K562 (cell line): ENCODE measurements at regions not wholly inside any gene's neighbourhood (a gene's known extent, or its start where the extent isn't known, plus 50 kb on each side); places are given as distances from the start of the nearest gene placed in this dataset.

ENCODE experiments used
- ATAC-seq: fragments of 200-7000 bp; cut with Tn5 transposase; 3 replicates; pipeline ENCODE4 v1.9.1; 2020; ENCODE audit warnings: moderate library complexity
- BruUV-seq: library from RNA; stranded (reverse); fragments of 400-500 nt; replicated peaks from 2 replicates; lab custom pipeline; 2021; lab: Mats Ljungman, UMichigan
- CTCF ChIA-PET: fragments of 300-600 bp; formaldehyde crosslinking; extraction: SDS; loops from one replicate; lab custom pipeline; 2021; ENCODE audit warnings: low intra/inter-chr PET ratio; lab: Yijun Ruan, JAX
- POLR2A ChIA-PET: fragments of 300-600, 350-650 bp; sonication (Branson Sonifier 250); formaldehyde crosslinking; extraction: SDS; loops from one replicate; lab custom pipeline; 2021; ENCODE audit warnings: antibody characterized with exemption, inconsistent platforms; lab: Yijun Ruan, JAX
- DNase-seq, 4 experiments: peaks; one replicate each; pipeline versions ENCODE4 v3.0.0 to v3.0.0-alpha.2; 2011 to 2018; ENCODE audit warnings: low spot score in 3 of 4, mixed read lengths in 3 of 4; ENCODE audit errors: extremely low read depth in 1 of 4
- FAIRE-seq: peaks from 2 replicates; lab custom pipeline; 2011; peaks lifted over from hg19 to GRCh38; lab: Jason Lieb, UNC
- H2AFZ ChIP-seq: 2 replicates; pipeline ENCODE4 v1.6.0; 2011; ENCODE audit warnings: low read depth, low read length, control low read depth, inconsistent platforms
- H3K27ac ChIP-seq: fragments of 200-600 bp; 3 replicates; pipeline ENCODE4 v1.8.0; 2011; ENCODE audit warnings: low read depth, mild to moderate bottlenecking, control low read depth, inconsistent platforms, low read length, moderate library complexity, mixed read lengths; ENCODE audit errors: extremely low read depth
- H3K27me3 ChIP-seq, 2 experiments: fragments of 300-600 bp in 1 of 2; 2 replicates in 1 of 2; 3 replicates in 1 of 2; pipeline versions ENCODE4 v1.6.0 to v1.8.0; 2011; ENCODE audit warnings: inconsistent platforms in 2 of 2, low read length in 2 of 2, mild to moderate bottlenecking in 1 of 2, mixed read lengths in 1 of 2, moderate library complexity in 1 of 2; ENCODE audit not compliant: control insufficient read depth in 2 of 2, insufficient read depth in 2 of 2
- H3K36me3 ChIP-seq: fragments of 300-600 bp; 3 replicates; pipeline ENCODE4 v1.8.0; 2011; ENCODE audit warnings: mild to moderate bottlenecking, low read length, inconsistent platforms; ENCODE audit not compliant: control insufficient read depth, insufficient read depth
- H3K4me1 ChIP-seq, 2 experiments: fragments of 200-600 bp in 1 of 2; replicated peaks in 1 of 2; 2 replicates in 1 of 2; 3 replicates in 1 of 2; pipeline versions ENCODE4 v1.5.1 to v1.8.0; 2011; ENCODE audit warnings: inconsistent platforms in 2 of 2, low read length in 2 of 2, mild to moderate bottlenecking in 1 of 2, mixed read lengths in 1 of 2, moderate library complexity in 1 of 2; ENCODE audit not compliant: control insufficient read depth in 2 of 2, insufficient read depth in 2 of 2
- H3K4me2 ChIP-seq: 2 replicates; pipeline ENCODE4 v1.6.1; 2011; ENCODE audit warnings: low read length, control low read depth, inconsistent platforms, mixed read lengths; ENCODE audit not compliant: insufficient read depth
- H3K4me3 ChIP-seq: fragments of 200-600 bp; sonication (generic), shearing (Covaris generic); 2 replicates; pipeline ENCODE4 v1.5.1; 2016; ENCODE audit warnings: control low read depth, inconsistent platforms
- H3K79me2 ChIP-seq: fragments of 200-600 bp; 3 replicates; pipeline ENCODE4 v1.8.0; 2011; ENCODE audit warnings: low read length, inconsistent platforms; ENCODE audit not compliant: control insufficient read depth, insufficient read depth
- H3K9ac ChIP-seq, 2 experiments: 2 replicates each; pipeline versions ENCODE4 v1.6.0 to v1.6.1; 2011; ENCODE audit warnings: low read depth in 2 of 2, low read length in 2 of 2, control low read depth in 1 of 2, inconsistent platforms in 1 of 2, mild to moderate bottlenecking in 1 of 2, mixed read lengths in 1 of 2; ENCODE audit not compliant: insufficient read depth in 1 of 2
- H3K9me1 ChIP-seq: one replicate; pipeline ENCODE4 v1.6.0; 2011; ENCODE audit warnings: inconsistent platforms, mild to moderate bottlenecking, low read length, moderate library complexity; ENCODE audit not compliant: control insufficient read depth, insufficient read depth
- H3K9me3 ChIP-seq: replicated peaks from 2 replicates; pipeline ENCODE4 v1.5.1; 2011; ENCODE audit warnings: low read depth, low read length, inconsistent platforms; ENCODE audit not compliant: control insufficient read depth, insufficient read depth
- H4K20me1 ChIP-seq: replicated peaks from 2 replicates; pipeline ENCODE4 v1.6.1; 2011; ENCODE audit warnings: low read length, inconsistent platforms, mixed read lengths; ENCODE audit not compliant: control insufficient read depth, insufficient read depth
- BDP1 ChIP-seq: IDR thresholded peaks from 3 replicates; pipeline ENCODE4 v1.6.1; 2011; ENCODE audit not compliant: insufficient read length, insufficient read depth
- E2F3 ChIP-seq: fragments of 250-450 bp; sonication (Bioruptor Pico); IDR thresholded peaks from 2 replicates; pipeline ENCODE4 v1.4.0; 2020; ENCODE audit warnings: mild to moderate bottlenecking
- GATAD2A ChIP-seq: fragments of 450-650 bp; IDR thresholded peaks from 2 replicates; pipeline ENCODE4 v1.6.1; 2017
- GTF2A2 ChIP-seq: IDR thresholded peaks from 2 replicates; pipeline ENCODE4 v1.6.1; 2016; ENCODE audit warnings: mild to moderate bottlenecking, missing genetic modification characterization, missing compliant biosample characterization
- HDAC3 ChIP-seq: fragments of 450-650 bp; IDR thresholded peaks from 2 replicates; pipeline ENCODE4 v1.6.1; 2018; ENCODE audit warnings: borderline replicate concordance, mild to moderate bottlenecking, moderate library complexity; ENCODE audit not compliant: partially characterized antibody
- HNRNPUL1 ChIP-seq: fragments of 200-400 bp; formaldehyde crosslinking; IDR thresholded peaks from 2 replicates; pipeline ENCODE4 v1.6.1; 2017; ENCODE audit warnings: low read length
- PHF20 ChIP-seq: fragments of 450-650 bp; IDR thresholded peaks from 2 replicates; pipeline ENCODE4 v1.6.1; 2018; ENCODE audit not compliant: partially characterized antibody
- RBM39 ChIP-seq: fragments of 200-400 bp; formaldehyde crosslinking; optimal IDR thresholded peaks from 2 replicates; pipeline ENCODE3; 2018; ENCODE audit warnings: low read depth, low read length
- USF2 ChIP-seq: sonication (generic); formaldehyde crosslinking; IDR thresholded peaks from 2 replicates; pipeline ENCODE4 v1.5.0; 2020; ENCODE audit warnings: missing genetic modification reagents
- ZFX ChIP-seq: sonication (generic); formaldehyde crosslinking; IDR thresholded peaks from 2 replicates; pipeline ENCODE4 v1.8.0; 2022; ENCODE audit warnings: mild to moderate bottlenecking, missing genetic modification reagents, moderate library complexity
- ZMIZ1 ChIP-seq, 2 experiments: fragments of 150-350 bp in 1 of 2; IDR thresholded peaks; 2 replicates each; pipeline ENCODE4 v1.6.1; 2012 to 2016; ENCODE audit warnings: low read depth in 2 of 2, low read length in 2 of 2, mild to moderate bottlenecking in 1 of 2, moderate library complexity in 1 of 2
- WGBS: fragments of 100-300 bp; shearing (Covaris generic); methylation state at CpG from one replicate; pipeline ENCODE4 v1.1.6; 2016; ENCODE audit warnings: low coverage, mixed read lengths; ENCODE audit not compliant: insufficient coverage; ENCODE audit errors: missing lambda C conversion rate; 5-methylcytosine and 5-hydroxymethylcytosine counted together
- in situ Hi-C: fragments of 300-500 bp; cut with MboI; formaldehyde crosslinking; loops from 4 replicates; pipeline ENCODE4 v1.15.0; 2018; ENCODE audit warnings: inconsistent platforms, mixed read lengths
- intact Hi-C: fragments of 100-400 bp; cut with micrococcal nuclease; formaldehyde crosslinking; loops from 2 replicates; pipeline ENCODE4 v1.14.2; 2022
- TF ChIP-seq, protein P1 (sequence below): sonication (generic); formaldehyde crosslinking; IDR thresholded peaks from 2 replicates; pipeline ENCODE4 v1.4.0; 2020; ENCODE audit warnings: mild to moderate bottlenecking, missing genetic modification reagents

DNA sequence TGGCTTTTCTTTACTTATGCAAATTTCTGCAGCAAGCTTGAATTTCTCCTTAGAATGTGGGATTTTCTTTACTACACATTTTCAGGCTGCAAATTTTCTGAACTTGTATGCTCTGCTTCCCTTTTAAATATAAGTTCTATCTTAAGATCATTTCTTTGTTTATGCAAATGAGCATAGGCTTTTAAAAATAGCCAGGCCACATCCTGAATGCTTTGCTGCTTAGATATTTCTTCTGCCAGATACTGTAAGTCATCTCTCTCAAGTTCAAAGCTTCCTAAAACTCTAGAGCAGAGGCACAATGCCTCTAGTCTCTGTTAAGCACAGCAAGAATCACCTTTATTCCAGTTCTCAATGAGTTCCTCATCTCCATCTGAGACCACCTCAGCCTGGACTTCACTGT is 685.9 kb upstream of the LRRC4C start:
- no TSS peak for BruUV-seq
- no peak overlapping the region for H3K4me2 ChIP-seq
- no peaks in the 10 kb centered on the region for H3K79me2 ChIP-seq
- no peaks in the 10 kb centered on the region for H3K36me3 ChIP-seq
- H3K27me3 ChIP-seq: no peaks in the 10 kb centered on the region
- no peaks in the 10 kb centered on the region for H4K20me1 ChIP-seq
- no peak overlapping the region for H2AFZ ChIP-seq
- no peak for TF ChIP-seq ZFX (CRISPR knock-in tag)
- no peak overlapping the region for H3K27ac ChIP-seq
- H3K4me1 ChIP-seq: no peaks in the 10 kb centered on the region
- CTCF ChIA-PET: no interaction called here
- no peaks in the 10 kb centered on the region for H3K9me3 ChIP-seq
- POLR2A ChIA-PET: no interaction called here
- intact Hi-C loops: no loop called here
- no peaks in the 10 kb centered on the region for H3K9me1 ChIP-seq
- in situ Hi-C loops: no loop called here
- DNase-seq (no peak), FAIRE-seq (no peak), ATAC-seq (no peak)
- H3K4me3 ChIP-seq: no peak overlapping the region
- H3K9ac ChIP-seq: no peak overlapping the region

- BruUV-seq: no TSS peak
- in situ Hi-C loops (no loop called here), intact Hi-C loops (no loop called here)
- Histone ChIP-seq H3K4me3 (no peak overlapping the region), H3K9me1 (no peaks in the 10 kb centered on the region), H3K27me3 (no peaks in the 10 kb centered on the region), H3K4me1 (no peaks in the 10 kb centered on the region), H3K4me2 (no peak overlapping the region), H3K27ac (no peak overlapping the region), H3K79me2 (no peaks in the 10 kb centered on the region), H4K20me1 (no peaks in the 10 kb centered on the region), H3K36me3 (no peaks in the 10 kb centered on the region), H2AFZ (no peak overlapping the region), H3K9ac (no peak overlapping the region), H3K9me3 (peaks cover 2% of the 10 kb centered on the region; the same call in 1 of the 2 replicates)
- 0% methylated on average over 1 of the region's 1 CpG for WGBS
- ChIA-PET POLR2A (no interaction called here), CTCF (no interaction called here)
- FAIRE-seq (no peak), DNase-seq (no peak), ATAC-seq (no peak)
- TF ChIP-seq BDP1 (no peak), USF2 (CRISPR knock-in tag) (no peak), GTF2A2 (tag) (no peak), E2F3 (CRISPR knock-in tag) (no peak), ZMIZ1 (IDR thresholded peaks at IDR 0.05; ENCODE audit: low read depth in 2 of 2, low read length in 2 of 2) (no peak), PHF20 (no peak), HNRNPUL1 (no peak), HDAC3 (no peak), GATAD2A (no peak), RBM39 (no peak)
- TF ChIP-seq, protein P1, sequence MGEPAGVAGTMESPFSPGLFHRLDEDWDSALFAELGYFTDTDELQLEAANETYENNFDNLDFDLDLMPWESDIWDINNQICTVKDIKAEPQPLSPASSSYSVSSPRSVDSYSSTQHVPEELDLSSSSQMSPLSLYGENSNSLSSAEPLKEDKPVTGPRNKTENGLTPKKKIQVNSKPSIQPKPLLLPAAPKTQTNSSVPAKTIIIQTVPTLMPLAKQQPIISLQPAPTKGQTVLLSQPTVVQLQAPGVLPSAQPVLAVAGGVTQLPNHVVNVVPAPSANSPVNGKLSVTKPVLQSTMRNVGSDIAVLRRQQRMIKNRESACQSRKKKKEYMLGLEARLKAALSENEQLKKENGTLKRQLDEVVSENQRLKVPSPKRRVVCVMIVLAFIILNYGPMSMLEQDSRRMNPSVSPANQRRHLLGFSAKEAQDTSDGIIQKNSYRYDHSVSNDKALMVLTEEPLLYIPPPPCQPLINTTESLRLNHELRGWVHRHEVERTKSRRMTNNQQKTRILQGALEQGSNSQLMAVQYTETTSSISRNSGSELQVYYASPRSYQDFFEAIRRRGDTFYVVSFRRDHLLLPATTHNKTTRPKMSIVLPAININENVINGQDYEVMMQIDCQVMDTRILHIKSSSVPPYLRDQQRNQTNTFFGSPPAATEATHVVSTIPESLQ (CRISPR knock-in tag): no peak
Observed at GRCh38 chr11:42161886-42162285, 702.4 kb upstream of the LRRC4C start.
